GM19455 (cell line): ENCODE measurements at regions not wholly inside any gene's neighbourhood (a gene's known extent, or its start where the extent isn't known, plus 50 kb on each side); places are given as distances from the start of the nearest gene placed in this dataset.
"Not testable (repeated sequence)": the region's sequence is repeated elsewhere in the genome, so short reads cannot be mapped to it uniquely, and the experiment has no call there.

Source experiments
- ATAC-seq: cut with Tn5 transposase; IDR thresholded peaks from one replicate; pipeline ENCODE4 v1.9.1; 2021; ENCODE audit not compliant: unreplicated experiment

GRCh38 chr13:109406376-109406992 lies 379.9 kb downstream of the IRS2 start:
- ATAC-seq: no peak

DNA sequence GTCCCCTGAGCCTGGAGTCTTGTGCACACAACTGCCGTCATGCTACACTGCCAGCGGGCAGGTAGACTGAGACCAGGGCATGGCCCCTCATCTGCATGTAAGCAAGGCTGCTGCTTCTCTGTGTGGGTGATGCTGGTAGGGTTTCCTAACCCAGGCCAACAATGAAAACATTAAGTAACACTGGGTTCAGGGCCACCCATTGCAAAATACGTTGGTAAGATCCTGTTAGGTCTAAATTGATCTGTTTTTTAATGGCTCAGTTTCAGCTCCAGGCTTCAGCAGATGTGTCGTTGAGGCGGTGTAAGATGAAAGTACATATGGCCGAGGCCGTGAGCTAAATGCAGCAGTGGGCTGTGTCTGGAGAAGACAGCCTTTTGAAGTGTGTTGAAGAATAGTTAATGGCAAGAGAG lies 383.4 kb downstream of the IRS2 start:
- ATAC-seq: no peak

DNA sequence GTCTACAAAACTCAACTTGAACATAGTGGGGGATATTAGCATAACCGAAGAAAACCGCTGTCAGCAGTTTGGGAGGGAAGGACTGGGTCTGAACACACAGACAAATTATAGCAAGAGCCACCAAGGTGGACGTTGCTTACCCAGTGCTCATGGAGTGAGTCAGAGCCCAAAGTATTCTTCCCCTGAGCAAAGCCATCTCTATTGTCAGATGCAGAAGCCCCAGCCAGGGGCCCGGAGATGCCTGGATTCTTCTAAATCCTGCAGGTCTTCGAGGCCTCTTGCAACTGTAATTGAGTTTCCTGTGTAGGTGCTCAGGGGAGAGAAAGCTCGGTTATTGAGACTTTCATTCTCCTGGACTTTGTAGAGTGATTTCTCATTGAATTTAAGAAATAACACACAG lies 384.5 kb downstream of the IRS2 start:
- no peak for ATAC-seq

DNA sequence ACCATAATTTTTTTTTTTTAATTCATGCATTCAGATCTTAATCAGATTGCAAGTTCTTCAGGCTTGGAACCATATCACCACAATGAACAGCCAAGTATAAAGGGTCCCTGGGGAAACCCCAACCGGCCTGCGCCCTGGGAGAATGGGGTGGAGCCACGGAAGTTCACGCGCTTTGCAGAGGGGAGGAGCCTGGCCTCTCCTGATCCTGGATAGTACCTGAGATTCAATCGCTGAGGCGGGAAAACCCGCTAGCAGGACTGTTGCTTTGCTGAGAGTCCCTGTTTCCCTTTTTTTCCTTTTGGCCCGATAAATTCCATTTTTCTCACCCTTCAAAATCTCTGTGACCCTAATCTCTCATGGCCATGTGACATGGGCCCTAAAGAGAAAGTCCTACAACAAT lies 385.1 kb downstream of the IRS2 start:
- no peak for ATAC-seq

DNA sequence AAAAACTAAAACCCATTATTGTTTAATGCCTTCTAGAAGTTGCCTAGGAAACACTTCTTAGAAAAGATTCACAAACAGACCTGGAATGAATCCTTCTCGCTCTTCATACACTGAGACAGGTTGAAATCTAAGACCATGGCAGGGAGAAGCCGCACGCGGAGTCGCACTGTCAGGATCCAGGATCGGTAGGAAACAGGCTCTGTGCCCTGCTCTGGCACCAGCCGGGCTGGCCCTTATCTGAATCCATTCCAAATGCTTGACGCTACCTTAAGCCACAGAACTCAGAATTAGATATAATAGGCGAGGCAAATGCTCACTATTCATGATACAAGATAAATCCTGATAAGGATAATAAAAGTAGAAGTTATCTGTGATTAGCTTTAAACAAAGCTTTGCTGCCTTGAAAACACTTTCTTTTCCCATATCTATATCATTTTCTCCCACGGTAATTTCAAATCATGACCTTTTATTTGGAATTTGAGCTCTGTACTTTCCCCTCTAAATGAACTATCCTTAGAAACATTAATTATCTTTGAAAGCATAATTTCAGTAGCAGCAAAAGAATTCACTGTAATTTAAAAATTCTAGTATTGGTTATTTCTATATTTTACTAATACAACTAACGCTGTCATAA lies 385.6 kb downstream of the IRS2 start:
- ATAC-seq: no peak

- no peak for ATAC-seq
Measured at GRCh38 chr13:109400209-109400608, 386.2 kb downstream of the IRS2 start.

- not testable (repeated sequence) for ATAC-seq
Measured at GRCh38 chr13:109398071-109398470, 388.3 kb downstream of the IRS2 start.

DNA sequence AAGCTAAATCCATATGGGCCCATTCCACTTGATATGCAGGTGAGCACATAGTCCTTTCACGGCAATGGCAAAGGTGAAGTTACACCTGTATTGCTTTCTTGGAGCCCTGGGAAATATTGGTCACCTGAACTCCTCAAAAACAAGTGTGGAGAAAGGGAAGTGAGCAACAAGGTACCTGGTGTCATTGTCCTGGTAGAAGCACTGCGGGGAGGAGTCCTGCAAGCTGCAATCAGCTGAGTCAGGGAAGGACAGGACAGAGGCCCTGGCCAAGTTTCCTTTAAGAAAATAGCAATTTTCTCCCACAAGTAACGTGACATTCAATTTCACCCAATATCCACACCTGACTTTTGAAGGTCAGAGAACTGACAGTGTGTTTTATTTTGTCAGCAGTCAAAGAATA lies 389.1 kb downstream of the IRS2 start:
- ATAC-seq: no peak

GRCh38 chr13:109396266-109396665 lies 390.1 kb downstream of the IRS2 start:
- ATAC-seq: no peak

DNA sequence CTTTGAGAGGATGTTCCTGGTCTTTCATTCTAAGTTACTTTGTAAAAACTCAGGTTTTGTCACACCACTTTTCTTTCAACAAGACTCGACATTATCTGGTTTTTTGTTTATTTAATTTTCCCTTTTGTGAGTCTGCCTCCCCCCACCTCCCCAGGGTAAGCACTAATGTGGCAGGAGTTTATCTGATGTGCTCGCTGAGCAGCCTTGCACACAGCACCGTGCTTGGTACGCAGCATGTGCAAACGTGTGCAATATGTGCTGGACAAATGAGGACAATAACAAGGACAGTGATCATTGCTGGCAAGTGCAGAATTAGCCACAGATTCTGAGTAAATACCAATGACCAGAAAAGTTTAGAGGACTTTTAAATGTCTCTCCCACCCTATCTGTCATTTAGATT lies 391.4 kb downstream of the IRS2 start:
- no peak for ATAC-seq

DNA sequence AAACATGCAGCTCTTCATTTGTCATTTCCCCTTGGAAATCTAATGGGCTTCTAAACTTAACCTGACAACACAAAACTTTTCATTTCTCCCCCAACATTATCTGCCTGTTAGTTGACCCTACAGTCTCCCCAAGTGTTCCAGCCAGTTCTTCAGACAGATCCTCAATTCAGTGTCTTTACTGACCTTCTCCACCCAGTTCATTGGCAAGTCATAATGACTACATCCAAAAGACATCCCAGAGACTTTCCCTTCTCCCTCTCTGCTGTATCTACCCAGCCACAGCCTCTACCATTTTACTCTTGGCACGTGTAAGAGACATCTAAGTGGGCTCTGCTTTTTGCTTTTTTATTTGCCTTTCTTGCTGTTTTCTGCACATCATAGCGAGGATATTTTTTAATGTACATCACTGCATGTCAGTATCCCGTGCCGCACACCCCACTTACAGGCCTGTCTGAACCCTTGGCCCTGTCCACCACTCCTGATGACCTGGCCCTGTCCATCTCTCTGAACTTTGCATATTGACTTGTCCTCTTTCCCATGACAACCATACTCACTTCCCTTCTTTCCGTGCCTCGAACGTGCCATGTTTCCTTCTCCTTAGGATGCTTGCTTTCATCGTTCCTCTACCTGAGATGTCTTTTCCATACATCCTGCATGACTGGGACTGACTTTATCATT lies 391.9 kb downstream of the IRS2 start:
- no peak for ATAC-seq

DNA sequence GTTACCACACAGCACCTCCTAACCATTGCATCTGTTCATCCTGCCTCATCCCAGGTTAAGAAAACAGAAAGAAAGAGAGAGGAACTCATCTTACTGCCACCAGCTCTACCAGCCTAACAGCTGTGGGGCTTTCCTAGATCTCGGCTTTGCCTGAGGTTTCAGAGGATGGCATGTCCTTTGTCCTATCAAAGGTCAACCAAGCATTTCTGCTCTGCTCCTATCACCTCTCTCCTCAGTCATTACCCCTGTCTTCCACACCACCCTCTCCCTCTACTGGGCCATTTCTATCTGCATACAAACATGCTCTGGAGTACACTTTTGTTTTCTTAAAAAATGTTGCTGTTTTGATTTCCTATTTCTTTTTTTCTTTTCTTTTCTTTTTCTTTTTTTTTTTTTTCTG lies 393.3 kb downstream of the IRS2 start:
- ATAC-seq: no peak

GRCh38 chr13:109390391-109390790 lies 396.0 kb downstream of the IRS2 start:
- no peak for ATAC-seq

DNA sequence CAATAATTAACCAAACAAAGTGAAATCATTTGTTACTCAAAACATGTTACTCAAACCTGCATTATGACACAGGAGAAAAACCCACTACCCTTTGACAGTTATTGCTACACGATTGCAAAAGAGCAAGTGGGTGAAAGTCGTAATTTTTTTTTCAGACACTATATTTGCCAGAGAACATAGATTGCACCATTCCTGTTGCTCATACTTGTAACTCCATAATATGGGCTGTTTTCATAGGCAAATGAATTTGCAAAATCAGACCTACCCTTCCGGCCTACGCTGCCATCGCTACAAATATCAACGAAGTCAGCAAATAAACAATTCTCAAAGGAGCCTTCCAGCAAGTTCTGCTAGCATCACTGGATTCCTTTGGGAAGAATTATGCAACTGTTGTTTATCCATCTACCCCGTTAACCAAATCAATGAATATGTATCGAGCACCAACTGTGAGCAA lies 396.5 kb downstream of the IRS2 start:
- ATAC-seq: no peak

GRCh38 chr13:109389456-109389855 lies 396.9 kb downstream of the IRS2 start:
- no peak for ATAC-seq

DNA sequence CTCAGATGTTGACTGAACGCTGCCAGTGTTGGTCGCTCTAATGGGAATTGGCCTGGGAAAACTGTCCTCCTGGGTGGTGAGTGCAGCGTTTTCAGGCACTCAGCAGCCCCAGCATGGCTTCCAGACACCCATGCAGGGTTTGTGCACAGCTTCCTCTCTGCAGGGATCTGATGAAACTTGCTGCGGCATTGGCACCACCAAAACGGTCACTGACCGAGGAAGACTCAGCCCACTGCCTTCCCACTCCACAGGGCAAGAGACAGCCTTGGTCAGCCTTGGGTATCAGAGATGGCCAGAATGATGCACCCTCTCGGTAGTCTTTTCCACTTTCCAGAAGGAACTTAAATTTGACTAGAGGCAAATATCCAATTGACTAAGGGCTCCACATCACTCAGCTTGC lies 398.9 kb downstream of the IRS2 start:
- ATAC-seq: no peak

- ATAC-seq: no peak
Measured at GRCh38 chr13:109385242-109385560, 401.2 kb downstream of the IRS2 start.

GRCh38 chr13:109384491-109385241 lies 401.7 kb downstream of the IRS2 start:
- no peak for ATAC-seq

DNA sequence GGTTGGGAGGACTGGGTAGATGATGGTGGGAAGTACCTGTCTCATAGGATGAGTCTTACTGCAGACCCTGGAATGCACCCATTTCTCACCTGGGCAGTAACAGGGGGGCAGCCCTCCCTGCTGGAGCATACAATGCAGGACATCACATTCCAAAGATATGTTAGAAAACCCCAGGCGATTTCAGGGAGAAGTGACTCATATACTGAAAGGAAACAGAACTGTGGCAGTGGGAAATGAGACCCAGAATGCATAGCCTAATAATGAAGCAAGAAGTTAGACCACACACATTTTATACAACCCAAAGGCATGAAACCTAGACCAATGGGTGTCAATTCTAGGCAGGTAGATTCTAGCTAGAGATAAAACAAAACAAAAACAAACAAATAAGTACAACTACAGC lies 402.7 kb downstream of the IRS2 start:
- no peak for ATAC-seq

DNA sequence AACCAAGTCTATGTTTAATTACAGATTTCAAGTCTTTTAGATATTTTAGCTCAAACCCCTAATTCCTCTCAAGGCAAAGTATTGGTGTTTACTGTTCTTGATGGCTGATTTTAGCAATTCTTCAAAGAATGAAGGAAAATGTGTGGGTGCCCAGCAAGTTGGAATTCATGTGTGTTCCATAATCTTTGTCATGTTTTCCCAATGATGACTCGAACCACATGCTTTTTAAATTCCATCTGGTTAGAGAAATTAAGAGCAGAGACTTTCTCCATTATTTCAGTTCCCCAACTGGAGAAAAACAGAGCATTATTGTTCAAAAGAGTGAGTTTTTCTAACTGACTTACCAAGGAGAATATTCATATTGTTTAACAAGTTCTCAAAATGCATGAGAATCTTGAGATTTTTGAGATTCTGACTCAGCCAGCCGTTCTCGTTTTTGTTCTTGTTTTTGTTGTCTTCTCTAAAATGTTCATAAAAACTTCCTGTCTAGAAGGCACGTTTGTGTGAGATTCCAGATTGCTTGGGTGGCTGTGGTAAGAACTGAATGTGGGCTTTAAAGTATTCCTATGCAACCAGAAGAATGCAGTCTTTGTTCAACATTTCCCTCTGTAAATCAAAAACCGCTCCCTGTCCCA lies 404.7 kb downstream of the IRS2 start:
- ATAC-seq: no peak

GRCh38 chr13:109380457-109380856 lies 405.9 kb downstream of the IRS2 start:
- ATAC-seq: no peak
